H9 (cell line): ENCODE measurements at regions not wholly inside any gene's neighbourhood (a gene's known extent, or its start where the extent isn't known, plus 50 kb on each side); places are given as distances from the start of the nearest gene placed in this dataset.
"Not testable (repeated sequence)": the region's sequence is repeated elsewhere in the genome, so short reads cannot be mapped to it uniquely, and the experiment has no call there.

Experiments
- DNase-seq: peaks from one replicate; pipeline ENCODE4 v3.0.0-alpha.2; 2017
- H2AFZ ChIP-seq: one replicate; pipeline ENCODE4 v1.6.1; 2013; ENCODE audit warnings: mild to moderate bottlenecking, low read length, control low read depth, moderate library complexity
- H2AK5ac ChIP-seq: 2 replicates; pipeline ENCODE4 v1.6.1; 2013; ENCODE audit warnings: low read length, control low read depth, mixed read lengths; ENCODE audit not compliant: insufficient read length
- H2BK120ac ChIP-seq: one replicate; pipeline ENCODE4 v1.6.1; 2013; ENCODE audit warnings: low read depth, mild to moderate bottlenecking, low read length, control low read depth, inconsistent platforms; ENCODE audit not compliant: poor library complexity, severe bottlenecking
- H2BK12ac ChIP-seq: 2 replicates; pipeline ENCODE4 v1.6.1; 2013; ENCODE audit warnings: low read length, control low read depth, mixed read lengths, low read depth; ENCODE audit not compliant: insufficient read length
- H2BK15ac ChIP-seq: 2 replicates; pipeline ENCODE4 v1.6.1; 2013; ENCODE audit warnings: low read depth, low read length, control low read depth
- H2BK20ac ChIP-seq: one replicate; pipeline ENCODE4 v1.6.1; 2013; ENCODE audit warnings: low read depth, mild to moderate bottlenecking, low read length, control low read depth, inconsistent platforms; ENCODE audit not compliant: poor library complexity, severe bottlenecking
- H2BK5ac ChIP-seq: 2 replicates; pipeline ENCODE4 v1.6.1; 2013; ENCODE audit warnings: low read length, control low read depth, mixed read lengths; ENCODE audit not compliant: insufficient read length
- H3K14ac ChIP-seq: 2 replicates; pipeline ENCODE4 v1.6.1; 2013; ENCODE audit warnings: low read length, control low read depth; ENCODE audit not compliant: insufficient read depth
- H3K18ac ChIP-seq: 2 replicates; pipeline ENCODE4 v1.6.1; 2013; ENCODE audit warnings: low read depth, mild to moderate bottlenecking, mixed read lengths, low read length, control low read depth; ENCODE audit not compliant: insufficient read length
- H3K23ac ChIP-seq: 2 replicates; pipeline ENCODE4 v1.6.1; 2013; ENCODE audit warnings: low read length, control low read depth, mixed read lengths, low read depth; ENCODE audit not compliant: insufficient read length
- H3K23me2 ChIP-seq: 2 replicates; pipeline ENCODE4 v1.6.1; 2013; ENCODE audit warnings: low read depth, mild to moderate bottlenecking, mixed read lengths, low read length, control low read depth; ENCODE audit not compliant: insufficient read length, poor library complexity, severe bottlenecking
- H3K27ac ChIP-seq: 2 replicates; pipeline ENCODE4 v1.5.1; 2013; ENCODE audit warnings: low read length, control low read depth, mixed read lengths, low read depth; ENCODE audit not compliant: insufficient read length
- H3K27me3 ChIP-seq: 2 replicates; pipeline ENCODE4 v1.6.1; 2013; ENCODE audit warnings: low read length, control low read depth, inconsistent platforms; ENCODE audit not compliant: insufficient read depth
- H3K4ac ChIP-seq: 2 replicates; pipeline ENCODE4 v1.6.1; 2013; ENCODE audit warnings: low read depth, mild to moderate bottlenecking, control low read depth, inconsistent platforms, low read length, moderate library complexity
- H3K4me1 ChIP-seq: 2 replicates; pipeline ENCODE4 v1.6.1; 2013; ENCODE audit warnings: low read length, control low read depth, inconsistent platforms; ENCODE audit not compliant: insufficient read depth
- H3K4me2 ChIP-seq: 2 replicates; pipeline ENCODE4 v1.6.1; 2013; ENCODE audit warnings: low read length, control low read depth, mixed read lengths; ENCODE audit not compliant: insufficient read length, insufficient read depth
- H3K56ac ChIP-seq: 2 replicates; pipeline ENCODE4 v1.6.1; 2013; ENCODE audit warnings: low read depth, mild to moderate bottlenecking, mixed read lengths, low read length, control low read depth; ENCODE audit not compliant: insufficient read length
- H3K79me1 ChIP-seq: 2 replicates; pipeline ENCODE4 v1.6.1; 2013; ENCODE audit warnings: low read depth, mild to moderate bottlenecking, moderate library complexity, low read length, control low read depth, inconsistent platforms; ENCODE audit not compliant: insufficient read depth, poor library complexity, severe bottlenecking
- H3K79me2 ChIP-seq: 2 replicates; pipeline ENCODE4 v1.6.1; 2013; ENCODE audit warnings: low read length, control low read depth, inconsistent platforms; ENCODE audit not compliant: insufficient read depth
- H3K9ac ChIP-seq: 2 replicates; pipeline ENCODE4 v1.6.1; 2013; ENCODE audit warnings: low read length, control low read depth, mixed read lengths; ENCODE audit not compliant: insufficient read length; ENCODE audit errors: extremely low read depth
- H3K9me3 ChIP-seq: one replicate; pipeline ENCODE4 v1.6.1; 2013; ENCODE audit warnings: low read depth, low read length, inconsistent platforms; ENCODE audit not compliant: control insufficient read depth
- H3T11ph ChIP-seq: one replicate; pipeline ENCODE4 v1.6.1; 2013; ENCODE audit warnings: mild to moderate bottlenecking, low read length, control low read depth, inconsistent platforms
- H4K20me1 ChIP-seq: one replicate; pipeline ENCODE4 v1.6.1; 2013; ENCODE audit not compliant: control insufficient read depth, insufficient read length, insufficient read depth
- H4K5ac ChIP-seq: 2 replicates; pipeline ENCODE4 v1.6.1; 2013; ENCODE audit warnings: low read depth, mild to moderate bottlenecking, mixed read lengths, low read length, control low read depth; ENCODE audit not compliant: insufficient read length
- H4K8ac ChIP-seq: replicated peaks from 2 replicates; pipeline ENCODE4 v1.6.1; 2013; ENCODE audit warnings: low read length, control low read depth, mixed read lengths, low read depth; ENCODE audit not compliant: insufficient read length
- H4K91ac ChIP-seq: 2 replicates; pipeline ENCODE4 v1.6.1; 2013; ENCODE audit warnings: low read depth, mild to moderate bottlenecking, moderate library complexity, mixed read lengths, low read length, control low read depth; ENCODE audit not compliant: insufficient read length
- H3K27ac Mint-ChIP-seq, 3 experiments: 2 replicates in 2 of 3; 3 replicates in 1 of 3; pipeline ENCODE4 v1.8.0; 2020 to 2021; ENCODE audit warnings: mixed read lengths in 3 of 3, mild to moderate bottlenecking in 1 of 3, moderate library complexity in 1 of 3
- H3K27me3 Mint-ChIP-seq: 2 replicates; pipeline ENCODE4 v1.8.0; 2021; ENCODE audit warnings: low read depth, mild to moderate bottlenecking, moderate library complexity, mixed read lengths
- H3K36me3 Mint-ChIP-seq, 3 experiments: 2 replicates in 2 of 3; 3 replicates in 1 of 3; pipeline ENCODE4 v1.8.0; 2020 to 2021; ENCODE audit warnings: low read depth in 3 of 3, mixed read lengths in 3 of 3; ENCODE audit not compliant: insufficient read depth in 1 of 3
- H3K4me1 Mint-ChIP-seq, 2 experiments: 2 replicates each; pipeline ENCODE4 v1.8.0; 2020; ENCODE audit warnings: mixed read lengths in 2 of 2
- H3K4me3 Mint-ChIP-seq, 2 experiments: 2 replicates in 1 of 2; 3 replicates in 1 of 2; pipeline ENCODE4 v1.8.0; 2020 to 2021; ENCODE audit warnings: mild to moderate bottlenecking in 2 of 2, mixed read lengths in 2 of 2, moderate library complexity in 1 of 2
- H3K9me3 Mint-ChIP-seq, 2 experiments: 2 replicates in 1 of 2; 3 replicates in 1 of 2; pipeline ENCODE4 v1.8.0; 2020; ENCODE audit warnings: mild to moderate bottlenecking in 2 of 2, mixed read lengths in 2 of 2, moderate library complexity in 1 of 2
- WGBS: extraction: QIAGEN DNeasy Blood & Tissue Kit; methylation state at CpG from one replicate; pipeline ENCODE4 v1.1.7; 2013; ENCODE audit warnings: missing lambda C conversion rate, low lambda C conversion rate, mixed read lengths; ENCODE audit not compliant: insufficient read length; ENCODE audit errors: extremely low coverage; 5-methylcytosine and 5-hydroxymethylcytosine counted together
- TF ChIP-seq, protein P1 (sequence below): fragments of 200-600 bp; sonication (generic); conservative IDR thresholded peaks from 3 replicates; pipeline ENCODE4 v1.8.0; 2021; ENCODE audit warnings: antibody characterized with exemption, mild to moderate bottlenecking

DNA sequence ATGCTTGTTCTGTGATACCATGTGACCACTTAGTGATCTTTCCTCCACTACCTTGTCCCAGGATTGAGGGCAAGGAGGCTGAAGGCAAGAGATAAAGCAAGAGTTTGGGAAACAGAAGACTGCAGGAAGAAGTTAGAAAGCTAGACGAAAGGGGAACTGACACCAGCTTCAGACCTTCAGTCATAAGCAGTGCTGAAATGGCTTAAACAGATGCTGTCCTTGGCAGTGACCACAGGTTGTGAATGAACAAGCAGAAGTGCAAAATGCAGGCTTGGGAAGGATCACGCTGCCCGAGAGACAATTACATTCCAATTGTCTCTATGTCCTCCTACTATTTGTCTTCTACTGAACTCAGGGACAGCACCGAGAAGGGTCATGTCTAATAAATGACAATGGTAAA lies 704.9 kb upstream of the AUTS2 start:
- H3T11ph ChIP-seq, result no peak overlapping the region
- no peak overlapping the region for H2BK15ac ChIP-seq
- H3K4me1 Mint-ChIP-seq, result no peaks in the 10 kb centered on the region
- H3K9me3 ChIP-seq, result no peaks in the 10 kb centered on the region
- no peaks in the 10 kb centered on the region for H3K27me3 ChIP-seq
- H3K18ac ChIP-seq, result no peak overlapping the region
- no peaks in the 10 kb centered on the region for H3K4me1 ChIP-seq
- no CpG with 5 or more reads among the region's 4 CpGs for WGBS
- no peak overlapping the region for H2BK5ac ChIP-seq
- peak overlapping the region; percentile 48 for H4K5ac ChIP-seq
- no peak for DNase-seq
- H4K91ac ChIP-seq, result no peak overlapping the region
- H3K14ac ChIP-seq, result no peak overlapping the region
- H2AK5ac ChIP-seq, result no peak overlapping the region
- H3K27ac ChIP-seq, result no peak overlapping the region
- H3K4ac ChIP-seq, result no peak overlapping the region
- no peak overlapping the region for H4K8ac ChIP-seq
- H2BK12ac ChIP-seq, result no peak overlapping the region
- H3K9ac ChIP-seq, result no peak overlapping the region
- H2AFZ ChIP-seq, result no peak overlapping the region
- H2BK120ac ChIP-seq, result no peak overlapping the region
- no peak overlapping the region for H3K27ac Mint-ChIP-seq
- no peak overlapping the region for H3K23ac ChIP-seq
- H3K4me2 ChIP-seq, result no peak overlapping the region
- no peaks in the 10 kb centered on the region for H4K20me1 ChIP-seq
- TF ChIP-seq, protein P1, sequence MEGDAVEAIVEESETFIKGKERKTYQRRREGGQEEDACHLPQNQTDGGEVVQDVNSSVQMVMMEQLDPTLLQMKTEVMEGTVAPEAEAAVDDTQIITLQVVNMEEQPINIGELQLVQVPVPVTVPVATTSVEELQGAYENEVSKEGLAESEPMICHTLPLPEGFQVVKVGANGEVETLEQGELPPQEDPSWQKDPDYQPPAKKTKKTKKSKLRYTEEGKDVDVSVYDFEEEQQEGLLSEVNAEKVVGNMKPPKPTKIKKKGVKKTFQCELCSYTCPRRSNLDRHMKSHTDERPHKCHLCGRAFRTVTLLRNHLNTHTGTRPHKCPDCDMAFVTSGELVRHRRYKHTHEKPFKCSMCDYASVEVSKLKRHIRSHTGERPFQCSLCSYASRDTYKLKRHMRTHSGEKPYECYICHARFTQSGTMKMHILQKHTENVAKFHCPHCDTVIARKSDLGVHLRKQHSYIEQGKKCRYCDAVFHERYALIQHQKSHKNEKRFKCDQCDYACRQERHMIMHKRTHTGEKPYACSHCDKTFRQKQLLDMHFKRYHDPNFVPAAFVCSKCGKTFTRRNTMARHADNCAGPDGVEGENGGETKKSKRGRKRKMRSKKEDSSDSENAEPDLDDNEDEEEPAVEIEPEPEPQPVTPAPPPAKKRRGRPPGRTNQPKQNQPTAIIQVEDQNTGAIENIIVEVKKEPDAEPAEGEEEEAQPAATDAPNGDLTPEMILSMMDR, result no peak
- no peak overlapping the region for H3K4me3 Mint-ChIP-seq
- H3K79me1 ChIP-seq, result no peaks in the 10 kb centered on the region
- H3K9me3 Mint-ChIP-seq, result no peaks in the 10 kb centered on the region; a peak in 1 of 5 replicates
- H3K56ac ChIP-seq, result no peak overlapping the region
- peaks cover 4% of the 10 kb centered on the region; the same call in 1 of the 2 replicates for H3K27me3 Mint-ChIP-seq
- no peaks in the 10 kb centered on the region for H3K79me2 ChIP-seq
- no peaks in the 10 kb centered on the region for H3K23me2 ChIP-seq
- H3K36me3 Mint-ChIP-seq, result no peaks in the 10 kb centered on the region; a peak in 1 of 7 replicates
- no peak overlapping the region for H2BK20ac ChIP-seq

DNA sequence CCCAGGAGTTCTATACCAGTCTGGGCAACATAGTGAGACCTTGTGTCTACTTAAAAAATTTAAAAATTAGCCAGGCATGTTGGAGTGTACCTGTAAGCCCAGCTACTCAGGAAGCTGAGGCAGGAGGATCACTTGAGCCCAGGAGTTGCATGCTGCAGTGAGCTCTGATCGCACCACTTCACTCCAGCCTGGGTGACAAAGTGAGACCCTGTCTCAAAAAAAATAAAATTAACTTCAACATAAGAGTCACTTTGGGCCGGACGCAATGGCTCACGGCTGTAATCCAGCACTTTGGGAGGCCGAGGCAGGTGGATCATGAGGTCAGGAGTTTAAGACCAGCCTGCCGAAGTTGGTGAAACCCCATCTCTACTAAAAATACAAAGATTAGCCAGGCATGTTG lies 699.1 kb upstream of the AUTS2 start:
- H2AK5ac ChIP-seq, H2BK20ac ChIP-seq, H3K27ac Mint-ChIP-seq, H3K4me1 ChIP-seq, DNase-seq, H2BK120ac ChIP-seq, H3K4me2 ChIP-seq, H4K20me1 ChIP-seq, H3K79me1 ChIP-seq, H2AFZ ChIP-seq, H3K23ac ChIP-seq, H3K4me3 Mint-ChIP-seq, H3K27me3 ChIP-seq, H4K91ac ChIP-seq, H4K5ac ChIP-seq, H3K4ac ChIP-seq, H3K27ac ChIP-seq, H3K23me2 ChIP-seq, H3K14ac ChIP-seq, H2BK12ac ChIP-seq, H3K9me3 ChIP-seq, H3K9ac ChIP-seq, H3K56ac ChIP-seq, H4K8ac ChIP-seq, H3K79me2 ChIP-seq, H3K4me1 Mint-ChIP-seq, H2BK15ac ChIP-seq, H2BK5ac ChIP-seq, H3T11ph ChIP-seq, H3K27me3 Mint-ChIP-seq, H3K18ac ChIP-seq: not testable (repeated sequence)
- no CpG with 5 or more reads among the region's 6 CpGs for WGBS
- H3K9me3 Mint-ChIP-seq, result peaks cover 13 to 21% of the 10 kb centered on the region in 2 experiments
- H3K36me3 Mint-ChIP-seq, result peaks cover 6 to 13% (median 7%) of the 10 kb centered on the region in 3 experiments
